GM19468 (cell line): ENCODE measurements at regions not wholly inside any gene's neighbourhood (a gene's known extent, or its start where the extent isn't known, plus 50 kb on each side); places are given as distances from the start of the nearest gene placed in this dataset.
"Not testable (repeated sequence)": the region's sequence is repeated elsewhere in the genome, so short reads cannot be mapped to it uniquely, and the experiment has no call there.

Source experiments
- ATAC-seq: cut with Tn5 transposase; IDR thresholded peaks from one replicate; pipeline ENCODE4 v1.9.1; 2021; ENCODE audit warnings: mild to moderate bottlenecking, moderate library complexity, moderate number of reproducible peaks; ENCODE audit not compliant: unreplicated experiment; ENCODE audit errors: extremely low read depth

- no peak for ATAC-seq
Observed at GRCh38 chr2:224126003-224126402, 86.9 kb upstream of the SERPINE2 start.

DNA sequence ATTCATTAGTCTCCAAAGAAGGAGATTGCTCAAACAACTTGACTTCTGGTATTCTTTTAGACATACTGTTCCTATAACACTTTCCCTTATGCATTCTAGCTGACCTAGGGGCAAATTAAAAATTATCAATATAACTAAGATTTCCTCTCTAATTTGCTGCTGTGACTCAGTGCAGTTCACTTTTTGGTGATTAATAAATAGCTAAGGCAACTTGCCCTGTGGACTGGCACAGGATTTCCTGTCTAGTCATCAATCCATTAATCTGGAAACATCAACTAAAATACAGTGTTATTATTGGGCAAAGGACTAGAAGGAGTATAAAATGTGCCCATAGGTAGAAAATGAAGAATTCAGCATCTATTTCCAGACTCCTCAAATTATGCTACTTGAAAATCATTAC, 83.5 kb upstream of the SERPINE2 start:
- no peak for ATAC-seq

DNA sequence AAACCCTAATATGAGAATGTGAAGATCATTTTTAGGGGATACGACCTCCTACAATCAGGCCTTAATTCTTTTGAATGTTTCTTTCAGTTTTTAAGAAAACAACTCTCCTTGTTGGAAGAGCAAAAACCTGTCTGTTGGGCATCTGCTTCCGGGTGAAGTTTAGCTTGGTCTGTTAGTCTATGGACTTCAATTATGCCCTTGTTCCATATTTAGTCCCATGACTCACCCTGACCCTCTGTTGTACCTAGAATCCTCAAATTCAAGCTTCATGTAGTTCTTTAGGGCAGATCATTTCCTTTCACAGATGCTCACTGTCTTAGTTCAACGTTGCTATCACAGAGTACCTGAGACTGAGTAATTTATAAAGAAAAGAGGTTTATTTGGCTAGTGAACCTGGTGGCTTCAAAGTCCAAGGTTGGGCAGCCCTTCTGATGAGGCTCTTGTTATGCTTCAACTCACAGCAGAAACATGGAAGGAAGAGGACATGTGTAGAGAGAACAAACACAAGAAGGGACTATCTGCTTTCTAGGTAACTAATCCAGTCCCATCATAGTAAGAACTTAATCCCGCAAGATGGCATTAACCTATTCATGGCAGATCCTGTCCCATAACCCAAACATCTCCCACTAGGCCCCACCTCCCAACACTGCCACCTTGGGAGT, 82.5 kb upstream of the SERPINE2 start:
- no peak for ATAC-seq

DNA sequence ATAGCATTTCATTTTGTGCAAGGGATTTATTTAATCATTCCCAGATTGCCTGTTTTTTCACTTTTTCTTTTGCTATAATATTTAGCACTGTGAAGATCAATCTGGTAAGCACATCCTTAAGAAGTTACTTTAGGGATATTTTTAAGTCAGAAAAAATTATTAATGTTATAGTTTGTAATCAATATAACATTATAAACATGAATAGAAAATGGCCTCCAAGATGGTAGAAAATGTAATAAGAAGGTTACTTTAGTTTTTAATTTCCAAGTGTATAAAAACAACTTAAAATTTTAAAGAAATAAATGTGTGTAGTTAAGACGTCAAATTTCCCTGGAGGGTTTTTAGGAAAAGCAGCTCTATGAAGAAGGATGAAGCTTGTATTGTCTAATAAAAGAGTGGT, 81.9 kb upstream of the SERPINE2 start:
- no peak for ATAC-seq

GRCh38 chr2:224119846-224120245, 80.8 kb upstream of the SERPINE2 start:
- not testable (repeated sequence) for ATAC-seq

DNA sequence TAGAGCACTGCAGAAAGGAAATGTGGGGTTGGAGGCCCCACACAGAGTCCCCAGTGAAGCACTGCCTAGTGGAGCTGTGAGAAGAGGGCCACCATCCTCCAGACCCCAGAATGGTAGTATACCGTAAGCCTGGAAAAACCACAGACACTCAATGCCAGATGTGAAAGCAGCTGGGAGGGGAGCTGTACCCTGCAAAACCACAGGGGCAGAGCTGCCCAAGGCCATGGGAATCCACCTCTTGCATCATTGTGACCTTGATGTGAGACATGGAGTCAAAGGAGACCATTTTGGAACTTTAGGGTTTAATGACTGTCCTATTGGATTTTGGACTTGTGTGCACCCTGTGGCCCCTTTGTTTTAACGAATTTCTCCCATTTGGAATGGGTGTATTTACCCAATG, 75.3 kb upstream of the SERPINE2 start:
- ATAC-seq, result no peak

DNA sequence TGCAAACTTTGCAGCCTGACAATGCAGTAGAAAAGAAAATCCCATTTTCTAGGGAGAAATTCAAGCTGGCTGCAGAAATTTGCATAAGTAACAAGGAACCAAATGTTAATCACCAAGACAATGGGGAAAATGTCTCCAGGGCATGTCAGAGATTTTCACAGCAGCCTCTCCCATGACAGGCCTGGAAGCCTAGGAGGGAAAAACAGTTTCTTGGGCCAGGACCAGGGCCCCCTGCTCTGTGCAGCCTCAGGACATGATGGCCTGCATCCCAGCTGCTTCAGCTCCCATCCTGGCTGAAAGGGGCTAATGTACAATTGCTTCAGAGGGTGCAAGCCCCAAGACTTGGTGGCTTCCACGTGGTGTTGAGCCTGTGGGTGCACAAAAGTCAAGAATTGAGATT, 74.8 kb upstream of the SERPINE2 start:
- not testable (repeated sequence) for ATAC-seq

- no peak for ATAC-seq
Observed at GRCh38 chr2:224111576-224111975, 72.5 kb upstream of the SERPINE2 start.

GRCh38 chr2:224110811-224111210, 71.7 kb upstream of the SERPINE2 start:
- no peak for ATAC-seq

GRCh38 chr2:224109751-224110150, 70.7 kb upstream of the SERPINE2 start:
- ATAC-seq, result no peak

- ATAC-seq, result no peak
Observed at GRCh38 chr2:224106794-224107193, 67.7 kb upstream of the SERPINE2 start.

DNA sequence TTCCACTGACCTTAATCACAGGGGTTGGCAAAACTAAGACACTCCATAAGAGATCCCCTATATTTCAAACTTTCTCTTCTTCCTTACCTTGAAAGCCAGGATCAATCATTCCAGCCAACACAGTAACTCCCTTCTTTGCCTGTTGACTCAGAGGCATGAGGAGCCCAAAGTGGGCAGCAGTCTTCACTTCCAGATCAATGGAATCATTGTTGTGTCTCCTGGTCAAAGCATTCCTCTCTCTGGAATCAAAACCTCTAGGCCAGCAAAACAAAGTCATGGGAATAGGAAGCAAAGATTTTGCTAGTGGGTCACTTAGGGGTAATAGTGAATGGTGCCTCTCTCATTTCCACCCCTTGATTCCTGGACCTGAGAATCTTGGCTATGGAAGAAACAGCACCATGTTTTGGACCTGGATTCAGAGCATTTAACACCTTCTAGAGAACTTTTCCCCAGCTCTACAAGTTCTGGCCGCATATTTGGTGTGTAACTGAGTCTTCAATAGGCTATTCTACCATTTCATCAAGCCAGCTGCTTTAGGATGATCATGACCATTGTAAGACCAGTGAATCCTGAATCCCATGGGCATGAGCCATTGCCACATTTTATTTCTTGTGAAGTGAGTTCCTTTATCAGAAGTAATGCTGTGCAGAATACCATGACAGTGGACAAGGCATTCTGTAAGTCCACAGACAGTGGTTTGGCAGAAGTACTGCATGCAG, 65.7 kb upstream of the SERPINE2 start:
- no peak for ATAC-seq

- ATAC-seq, result no peak
Observed at GRCh38 chr2:224103651-224104050, 64.6 kb upstream of the SERPINE2 start.

GRCh38 chr2:224102991-224103390, 63.9 kb upstream of the SERPINE2 start:
- ATAC-seq, result no peak

DNA sequence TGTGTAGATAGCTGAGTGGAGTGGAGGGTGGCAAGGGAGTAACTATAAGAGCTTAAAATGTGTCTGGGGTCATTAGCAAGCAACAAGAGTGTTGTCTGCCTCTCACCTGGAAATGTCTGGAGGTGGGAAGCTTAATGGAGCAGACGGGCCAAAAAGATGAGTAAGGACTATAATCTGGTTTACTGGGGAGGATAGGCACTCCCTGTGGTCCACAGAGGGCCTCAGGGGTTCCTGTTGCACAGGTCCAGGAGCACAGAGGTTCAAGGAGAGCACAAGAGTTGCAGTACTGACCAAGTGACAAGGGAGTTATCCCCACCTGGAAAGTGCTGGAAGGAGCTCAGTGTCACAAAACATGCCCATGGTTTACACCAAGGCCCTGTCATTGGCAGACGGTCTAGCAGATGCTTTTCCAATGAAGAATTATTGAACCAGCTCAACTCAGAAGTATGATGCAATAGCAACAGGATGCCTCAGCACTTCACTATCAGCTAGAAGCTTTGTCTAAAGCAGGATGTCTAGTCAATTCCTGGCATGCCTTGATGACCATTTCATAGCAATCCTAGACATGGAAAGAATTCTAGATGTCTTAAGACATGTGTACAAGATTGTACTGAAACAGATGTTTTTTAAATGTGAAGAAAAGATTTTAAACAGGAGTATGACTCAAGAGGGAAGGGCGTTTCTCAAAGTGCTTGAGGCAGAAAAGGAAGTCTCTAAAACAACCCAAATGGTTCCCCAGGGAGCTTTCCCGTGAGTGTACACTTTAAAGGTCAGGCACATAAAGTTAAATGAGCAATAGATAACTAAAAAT, 62.9 kb upstream of the SERPINE2 start:
- no peak for ATAC-seq

DNA sequence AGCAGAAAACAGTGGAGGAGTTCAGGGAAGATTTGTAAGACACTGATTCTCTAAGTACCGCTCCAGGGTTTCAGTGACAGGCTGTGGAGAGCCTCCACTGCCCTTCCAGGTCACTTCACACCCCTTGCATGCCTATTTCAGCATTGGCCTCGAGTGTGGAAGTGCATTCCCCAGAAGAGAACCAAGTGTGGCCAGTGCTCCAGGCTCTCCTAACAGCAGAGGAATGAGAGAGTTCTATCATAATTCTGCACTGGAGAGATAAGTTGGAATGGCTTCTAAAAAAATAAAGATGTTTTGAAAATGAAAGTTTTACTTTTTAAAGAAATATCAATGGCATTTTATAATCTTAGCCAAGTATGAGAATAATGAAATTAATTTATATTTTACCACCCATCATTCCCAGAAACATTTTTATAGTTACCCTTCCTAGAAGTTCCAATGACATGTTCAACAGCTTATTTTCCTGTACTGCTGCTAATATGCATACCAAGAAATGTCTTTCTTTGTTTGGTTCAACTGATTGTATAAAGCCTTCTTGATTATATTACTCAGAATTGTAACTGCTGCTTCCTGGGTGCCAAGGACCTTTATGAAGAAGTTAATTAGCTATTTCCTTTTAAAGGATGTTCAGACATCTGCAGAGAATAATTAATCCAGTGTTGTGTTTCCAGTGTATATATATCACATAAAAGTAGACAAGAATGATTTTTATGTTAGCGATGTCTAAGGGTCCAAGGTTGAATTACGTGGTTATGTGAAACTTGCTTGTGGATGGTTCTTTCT, 61.0 kb upstream of the SERPINE2 start:
- no peak for ATAC-seq

- no peak for ATAC-seq
Observed at GRCh38 chr2:224098481-224099230, 59.6 kb upstream of the SERPINE2 start.

DNA sequence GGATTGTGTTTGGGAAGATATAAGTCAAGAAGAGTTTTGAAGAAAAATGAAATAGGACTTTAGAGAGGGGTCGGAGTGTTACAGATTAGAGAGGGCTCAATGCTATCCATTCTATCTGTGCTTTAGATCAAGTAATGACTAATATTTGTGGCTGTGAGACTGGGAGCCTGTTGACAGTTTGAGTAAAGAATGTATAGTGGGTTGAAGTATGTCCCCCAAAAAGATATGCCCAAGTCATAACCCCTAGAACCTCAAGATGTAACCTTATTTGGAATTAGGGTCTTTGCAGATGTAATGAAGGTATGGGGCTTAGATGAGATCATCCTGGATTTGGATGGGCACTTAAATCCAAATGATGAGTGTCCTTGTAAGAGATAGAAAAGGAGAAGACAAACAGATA, 55.3 kb upstream of the SERPINE2 start:
- no peak for ATAC-seq

DNA sequence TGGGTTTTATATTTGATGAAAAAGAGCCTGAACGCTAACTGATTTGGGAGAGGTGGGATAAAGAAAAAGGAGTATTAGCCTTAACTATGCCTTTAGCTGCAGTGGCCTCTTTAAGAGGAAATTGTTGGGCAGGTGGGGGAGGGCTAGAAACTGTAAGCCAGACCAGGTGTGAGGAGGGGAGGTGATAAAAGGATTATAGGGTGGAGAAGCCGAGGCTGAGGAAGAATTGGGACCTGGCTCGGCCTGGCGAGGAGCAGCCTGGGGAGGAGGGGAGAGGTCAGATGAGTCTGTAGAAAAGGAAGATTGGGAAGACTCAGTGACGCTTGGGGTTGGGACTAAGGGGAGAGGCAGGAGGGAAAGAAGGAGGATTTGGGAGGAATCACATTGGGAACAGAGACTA, 52.6 kb upstream of the SERPINE2 start:
- not testable (repeated sequence) for ATAC-seq

DNA sequence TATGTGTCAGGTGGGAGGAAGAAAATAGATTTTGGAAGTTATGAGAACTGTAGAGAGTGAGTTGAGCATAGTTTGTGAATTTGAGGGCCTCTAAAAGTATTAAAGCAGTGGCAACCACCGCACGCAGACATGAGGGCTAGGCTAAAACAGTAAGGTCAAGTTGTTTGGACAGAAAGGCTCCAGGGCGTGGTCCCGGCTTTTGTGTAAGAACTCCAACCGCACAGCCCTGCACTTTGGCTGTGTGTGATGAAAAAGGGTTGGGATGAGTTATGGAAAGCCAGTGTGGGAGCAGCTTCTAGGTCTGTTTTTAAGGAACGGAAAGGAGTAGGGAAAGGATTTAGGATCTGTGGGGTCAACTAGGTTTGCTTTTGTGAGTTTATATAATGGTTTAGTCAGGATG, 50.5 kb upstream of the SERPINE2 start:
- ATAC-seq, result not testable (repeated sequence)
